ENCODE measurements at regions not wholly inside any gene's neighbourhood (a gene's known extent, or its start where the extent isn't known, plus 50 kb on each side); places are given as distances from the start of the nearest gene placed in this dataset.

GRCh38 chr3:56923526-56924224 lies 121.9 kb upstream of the ARHGEF3 start:
- DNase-seq, result peak; percentile 63 to 80

- peak; percentile 18 to 70 for DNase-seq
These were observed 120.1 kb upstream of the ARHGEF3 start for GRCh38 chr3:56921573-56922453.

- DNase-seq, result no peak
These were observed 118.0 kb upstream of the ARHGEF3 start for GRCh38 chr3:56919797-56920195.

- peak in 1 of 2 donors; percentile 43 for DNase-seq
These were observed 117.5 kb upstream of the ARHGEF3 start for GRCh38 chr3:56919137-56919796.

GRCh38 chr3:56918111-56918568 lies 116.4 kb upstream of the ARHGEF3 start:
- DNase-seq, result peak; percentile 19 to 33

- peak; percentile 41 to 49 for DNase-seq
These were observed 115.8 kb upstream of the ARHGEF3 start for GRCh38 chr3:56917361-56918110.

GRCh38 chr3:56916716-56917360 lies 115.1 kb upstream of the ARHGEF3 start:
- peak in 1 of 2 donors; percentile 27 for DNase-seq

GRCh38 chr3:56915966-56916586 lies 114.3 kb upstream of the ARHGEF3 start:
- peak; percentile 83 to 88 for DNase-seq

- DNase-seq, result peak in 1 of 2 donors; percentile 18
These were observed 112.9 kb upstream of the ARHGEF3 start for GRCh38 chr3:56914646-56915045.

- DNase-seq, result no peak
These were observed 109.6 kb upstream of the ARHGEF3 start for GRCh38 chr3:56911363-56911762.

- DNase-seq, result no peak
These were observed 107.6 kb upstream of the ARHGEF3 start for GRCh38 chr3:56909349-56909748.

GRCh38 chr3:56908004-56908403 lies 106.3 kb upstream of the ARHGEF3 start:
- DNase-seq, result no peak

GRCh38 chr3:56904552-56905215 lies 102.9 kb upstream of the ARHGEF3 start:
- no peak for DNase-seq

GRCh38 chr3:56903231-56903782 lies 101.6 kb upstream of the ARHGEF3 start:
- no peak for DNase-seq

- no peak for DNase-seq
These were observed 100.9 kb upstream of the ARHGEF3 start for GRCh38 chr3:56902468-56903160.

GRCh38 chr3:56900801-56901200 lies 99.1 kb upstream of the ARHGEF3 start:
- no peak for DNase-seq

GRCh38 chr3:56899851-56900250 lies 98.1 kb upstream of the ARHGEF3 start:
- no peak for DNase-seq

GRCh38 chr3:56899078-56899477 lies 97.3 kb upstream of the ARHGEF3 start:
- DNase-seq, result no peak

- DNase-seq, result no peak
These were observed 94.6 kb upstream of the ARHGEF3 start for GRCh38 chr3:56896357-56896756.

- peak in 1 of 2 donors; percentile 44 for DNase-seq
These were observed 93.2 kb upstream of the ARHGEF3 start for GRCh38 chr3:56894881-56895431.

Data from CD4-positive, alpha-beta T cell treated with Interferon alpha-2 for 1 hour (primary cell).